ENCODE measurements at regions not wholly inside any gene's neighbourhood (a gene's known extent, or its start where the extent isn't known, plus 50 kb on each side); places are given as distances from the start of the nearest gene placed in this dataset.

- DNase-seq (ENCODE audit: low read depth), result no peak
- no peak overlapping the region for H3K4me3 ChIP-seq (ENCODE audit: low read length)
- no peak for TF ChIP-seq CTCF (conservative IDR thresholded peaks at IDR 0.05; ENCODE audit: low read depth, low read length)
Measured at GRCh38 chr14:87678624-87679023, 314.4 kb downstream of the GALC start.

- no peak overlapping the region for H3K4me3 ChIP-seq (ENCODE audit: low read length)
- DNase-seq (ENCODE audit: low read depth), result no peak
- no peak for TF ChIP-seq CTCF (conservative IDR thresholded peaks at IDR 0.05; ENCODE audit: low read depth, low read length)
Measured at GRCh38 chr14:87676814-87677437, 316.1 kb downstream of the GALC start.

- no peak for TF ChIP-seq CTCF (conservative IDR thresholded peaks at IDR 0.05; ENCODE audit: low read depth, low read length)
- DNase-seq (ENCODE audit: low read depth), result no peak
Measured at GRCh38 chr14:87667659-87668058, 325.3 kb downstream of the GALC start.

GRCh38 chr14:87656315-87656714 is 336.7 kb downstream of the GALC start:
- H3K4me3 ChIP-seq (ENCODE audit: low read length), result no peak overlapping the region
- DNase-seq (ENCODE audit: low read depth), result no peak
- TF ChIP-seq CTCF (conservative IDR thresholded peaks at IDR 0.05; ENCODE audit: low read depth, low read length), result no peak

More at GRCh38 chr14:87667659-87668058, 325.3 kb downstream of the GALC start:
- no peak overlapping the region for H3K4me3 ChIP-seq (ENCODE audit: low read length)

GRCh38 chr14:87652278-87652677 is 340.7 kb downstream of the GALC start:
- no peak for DNase-seq (ENCODE audit: low read depth)
- TF ChIP-seq CTCF (conservative IDR thresholded peaks at IDR 0.05; ENCODE audit: low read depth, low read length), result no peak
- no peak overlapping the region for H3K4me3 ChIP-seq (ENCODE audit: low read length)

- H3K4me3 ChIP-seq (ENCODE audit: low read length), result no peak overlapping the region
- no peak for TF ChIP-seq CTCF (conservative IDR thresholded peaks at IDR 0.05; ENCODE audit: low read depth, low read length)
- DNase-seq (ENCODE audit: low read depth), result no peak
Measured at GRCh38 chr14:87644689-87645088, 348.3 kb downstream of the GALC start.

GRCh38 chr14:87643005-87643404 is 350.0 kb downstream of the GALC start:
- DNase-seq (ENCODE audit: low read depth), result peak; percentile 5
- no peak overlapping the region for H3K4me3 ChIP-seq (ENCODE audit: low read length)
- TF ChIP-seq CTCF (conservative IDR thresholded peaks at IDR 0.05; ENCODE audit: low read depth, low read length), result no peak
